K562 (cell line): ENCODE measurements at regions not wholly inside any gene's neighbourhood (a gene's known extent, or its start where the extent isn't known, plus 50 kb on each side); places are given as distances from the start of the nearest gene placed in this dataset.

Experiments used
- DPF2 ChIP-seq: fragments of 450-650 bp; IDR thresholded peaks from 2 replicates; pipeline ENCODE4 v1.6.1; 2016
- TF ChIP-seq, protein P1 (sequence below): fragments of 200-600 bp; sonication (generic); IDR thresholded peaks from one replicate; pipeline ENCODE4 v1.6.1; 2012; ENCODE audit warnings: mild to moderate bottlenecking, low read depth, low read length, inconsistent platforms

DNA sequence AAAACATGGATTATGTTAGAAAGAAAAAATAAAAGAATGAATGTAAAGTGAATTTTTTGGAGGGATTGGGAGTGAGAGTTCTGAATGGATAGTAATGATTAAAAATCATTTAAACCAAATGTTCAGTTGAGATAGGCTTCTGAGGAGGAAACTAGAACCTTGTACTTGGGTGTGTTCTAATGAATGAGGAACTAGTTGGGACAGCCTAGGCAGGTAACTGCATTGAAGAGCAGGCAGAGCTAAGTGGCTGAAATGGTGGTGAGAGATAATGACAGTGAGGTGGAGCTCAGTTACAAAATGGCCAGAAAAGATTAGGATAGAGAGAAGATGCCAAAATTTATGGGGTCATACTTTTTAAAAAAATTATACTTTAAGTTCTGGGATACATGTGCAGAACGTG, 132.9 kb downstream of the ATP23 start (continued):
- no peak for TF ChIP-seq DPF2
- TF ChIP-seq, protein P1, sequence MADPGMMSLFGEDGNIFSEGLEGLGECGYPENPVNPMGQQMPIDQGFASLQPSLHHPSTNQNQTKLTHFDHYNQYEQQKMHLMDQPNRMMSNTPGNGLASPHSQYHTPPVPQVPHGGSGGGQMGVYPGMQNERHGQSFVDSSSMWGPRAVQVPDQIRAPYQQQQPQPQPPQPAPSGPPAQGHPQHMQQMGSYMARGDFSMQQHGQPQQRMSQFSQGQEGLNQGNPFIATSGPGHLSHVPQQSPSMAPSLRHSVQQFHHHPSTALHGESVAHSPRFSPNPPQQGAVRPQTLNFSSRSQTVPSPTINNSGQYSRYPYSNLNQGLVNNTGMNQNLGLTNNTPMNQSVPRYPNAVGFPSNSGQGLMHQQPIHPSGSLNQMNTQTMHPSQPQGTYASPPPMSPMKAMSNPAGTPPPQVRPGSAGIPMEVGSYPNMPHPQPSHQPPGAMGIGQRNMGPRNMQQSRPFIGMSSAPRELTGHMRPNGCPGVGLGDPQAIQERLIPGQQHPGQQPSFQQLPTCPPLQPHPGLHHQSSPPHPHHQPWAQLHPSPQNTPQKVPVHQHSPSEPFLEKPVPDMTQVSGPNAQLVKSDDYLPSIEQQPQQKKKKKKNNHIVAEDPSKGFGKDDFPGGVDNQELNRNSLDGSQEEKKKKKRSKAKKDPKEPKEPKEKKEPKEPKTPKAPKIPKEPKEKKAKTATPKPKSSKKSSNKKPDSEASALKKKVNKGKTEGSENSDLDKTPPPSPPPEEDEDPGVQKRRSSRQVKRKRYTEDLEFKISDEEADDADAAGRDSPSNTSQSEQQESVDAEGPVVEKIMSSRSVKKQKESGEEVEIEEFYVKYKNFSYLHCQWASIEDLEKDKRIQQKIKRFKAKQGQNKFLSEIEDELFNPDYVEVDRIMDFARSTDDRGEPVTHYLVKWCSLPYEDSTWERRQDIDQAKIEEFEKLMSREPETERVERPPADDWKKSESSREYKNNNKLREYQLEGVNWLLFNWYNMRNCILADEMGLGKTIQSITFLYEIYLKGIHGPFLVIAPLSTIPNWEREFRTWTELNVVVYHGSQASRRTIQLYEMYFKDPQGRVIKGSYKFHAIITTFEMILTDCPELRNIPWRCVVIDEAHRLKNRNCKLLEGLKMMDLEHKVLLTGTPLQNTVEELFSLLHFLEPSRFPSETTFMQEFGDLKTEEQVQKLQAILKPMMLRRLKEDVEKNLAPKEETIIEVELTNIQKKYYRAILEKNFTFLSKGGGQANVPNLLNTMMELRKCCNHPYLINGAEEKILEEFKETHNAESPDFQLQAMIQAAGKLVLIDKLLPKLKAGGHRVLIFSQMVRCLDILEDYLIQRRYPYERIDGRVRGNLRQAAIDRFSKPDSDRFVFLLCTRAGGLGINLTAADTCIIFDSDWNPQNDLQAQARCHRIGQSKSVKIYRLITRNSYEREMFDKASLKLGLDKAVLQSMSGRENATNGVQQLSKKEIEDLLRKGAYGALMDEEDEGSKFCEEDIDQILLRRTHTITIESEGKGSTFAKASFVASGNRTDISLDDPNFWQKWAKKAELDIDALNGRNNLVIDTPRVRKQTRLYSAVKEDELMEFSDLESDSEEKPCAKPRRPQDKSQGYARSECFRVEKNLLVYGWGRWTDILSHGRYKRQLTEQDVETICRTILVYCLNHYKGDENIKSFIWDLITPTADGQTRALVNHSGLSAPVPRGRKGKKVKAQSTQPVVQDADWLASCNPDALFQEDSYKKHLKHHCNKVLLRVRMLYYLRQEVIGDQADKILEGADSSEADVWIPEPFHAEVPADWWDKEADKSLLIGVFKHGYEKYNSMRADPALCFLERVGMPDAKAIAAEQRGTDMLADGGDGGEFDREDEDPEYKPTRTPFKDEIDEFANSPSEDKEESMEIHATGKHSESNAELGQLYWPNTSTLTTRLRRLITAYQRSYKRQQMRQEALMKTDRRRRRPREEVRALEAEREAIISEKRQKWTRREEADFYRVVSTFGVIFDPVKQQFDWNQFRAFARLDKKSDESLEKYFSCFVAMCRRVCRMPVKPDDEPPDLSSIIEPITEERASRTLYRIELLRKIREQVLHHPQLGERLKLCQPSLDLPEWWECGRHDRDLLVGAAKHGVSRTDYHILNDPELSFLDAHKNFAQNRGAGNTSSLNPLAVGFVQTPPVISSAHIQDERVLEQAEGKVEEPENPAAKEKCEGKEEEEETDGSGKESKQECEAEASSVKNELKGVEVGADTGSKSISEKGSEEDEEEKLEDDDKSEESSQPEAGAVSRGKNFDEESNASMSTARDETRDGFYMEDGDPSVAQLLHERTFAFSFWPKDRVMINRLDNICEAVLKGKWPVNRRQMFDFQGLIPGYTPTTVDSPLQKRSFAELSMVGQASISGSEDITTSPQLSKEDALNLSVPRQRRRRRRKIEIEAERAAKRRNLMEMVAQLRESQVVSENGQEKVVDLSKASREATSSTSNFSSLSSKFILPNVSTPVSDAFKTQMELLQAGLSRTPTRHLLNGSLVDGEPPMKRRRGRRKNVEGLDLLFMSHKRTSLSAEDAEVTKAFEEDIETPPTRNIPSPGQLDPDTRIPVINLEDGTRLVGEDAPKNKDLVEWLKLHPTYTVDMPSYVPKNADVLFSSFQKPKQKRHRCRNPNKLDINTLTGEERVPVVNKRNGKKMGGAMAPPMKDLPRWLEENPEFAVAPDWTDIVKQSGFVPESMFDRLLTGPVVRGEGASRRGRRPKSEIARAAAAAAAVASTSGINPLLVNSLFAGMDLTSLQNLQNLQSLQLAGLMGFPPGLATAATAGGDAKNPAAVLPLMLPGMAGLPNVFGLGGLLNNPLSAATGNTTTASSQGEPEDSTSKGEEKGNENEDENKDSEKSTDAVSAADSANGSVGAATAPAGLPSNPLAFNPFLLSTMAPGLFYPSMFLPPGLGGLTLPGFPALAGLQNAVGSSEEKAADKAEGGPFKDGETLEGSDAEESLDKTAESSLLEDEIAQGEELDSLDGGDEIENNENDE, result no peak
